ENCODE measurements at regions not wholly inside any gene's neighbourhood (a gene's known extent, or its start where the extent isn't known, plus 50 kb on each side); places are given as distances from the start of the nearest gene placed in this dataset.
"Not testable (repeated sequence)": the region's sequence is repeated elsewhere in the genome, so short reads cannot be mapped to it uniquely, and the experiment has no call there.

DNA sequence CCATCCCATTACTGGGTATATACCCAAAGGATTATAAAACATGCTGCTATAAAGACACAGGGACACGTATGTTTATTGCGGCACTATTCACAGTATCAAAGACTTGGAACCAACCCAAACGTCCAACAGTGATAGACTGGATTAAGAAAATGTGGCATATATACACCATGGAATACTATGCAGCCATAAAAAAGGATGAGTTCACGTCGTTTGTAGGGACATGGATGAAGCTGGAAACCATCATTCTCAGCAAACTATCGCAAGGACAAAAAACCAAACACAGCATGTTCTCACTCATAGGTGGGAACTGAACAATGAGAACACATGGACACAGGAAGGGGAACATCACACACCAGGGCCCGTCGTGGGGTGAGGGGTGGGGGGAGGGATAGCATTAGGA, 106.1 kb downstream of the CHD1L start:
- DNase-seq (ENCODE audit: low spot score), result not testable (repeated sequence)

DNA sequence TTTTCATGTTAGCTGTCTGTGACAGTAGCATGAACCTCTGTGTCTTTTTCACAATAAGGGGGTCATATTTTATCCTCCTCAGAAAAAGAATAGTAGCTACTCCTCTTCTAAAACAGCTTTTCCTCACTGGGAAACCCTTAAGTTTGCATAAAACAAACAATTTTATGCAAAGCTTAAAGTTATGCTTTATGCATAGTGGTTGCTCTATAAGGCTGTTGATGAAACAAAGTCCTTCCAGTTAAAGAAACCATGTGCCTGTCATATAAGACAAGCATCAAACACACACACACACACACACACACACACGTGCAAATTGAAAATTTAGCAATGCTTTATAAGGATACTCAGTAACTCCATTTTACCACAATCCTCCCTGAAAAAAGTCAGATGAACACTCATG, 107.0 kb downstream of the CHD1L start:
- no peak for DNase-seq (ENCODE audit: low spot score)

DNA sequence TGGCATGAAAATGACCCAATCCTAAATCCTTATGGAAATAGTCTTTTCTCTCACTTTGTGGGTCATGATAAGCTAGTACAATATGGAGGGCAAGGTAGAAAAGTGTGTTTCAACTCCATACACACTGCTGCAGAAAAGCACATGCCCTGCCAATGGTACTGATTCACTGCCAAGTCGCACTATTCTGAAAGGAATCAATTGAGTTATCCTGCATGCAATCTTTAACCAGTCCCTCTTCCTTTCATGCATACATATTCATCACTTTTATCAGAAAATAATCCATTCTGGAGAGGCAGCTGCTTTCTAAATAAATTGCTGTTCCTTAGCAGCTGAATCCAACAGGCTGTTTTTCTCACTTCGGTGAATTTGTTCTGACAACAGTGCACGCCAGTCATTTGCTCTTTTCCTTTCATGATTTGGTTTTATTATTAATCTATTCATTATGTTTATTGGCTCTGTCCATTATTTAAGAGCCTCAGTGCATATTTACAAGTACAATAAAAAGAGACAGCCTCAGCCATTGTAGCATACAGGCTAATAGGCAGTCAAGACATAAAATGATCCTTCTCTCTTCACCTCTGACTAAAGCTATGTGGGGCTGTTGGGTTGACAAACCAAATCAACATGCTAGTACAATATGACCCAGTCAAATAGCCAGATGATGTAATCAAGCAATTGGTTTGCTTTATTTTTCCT, 108.8 kb downstream of the CHD1L start:
- DNase-seq (ENCODE audit: low spot score), result peak; percentile 4

DNA sequence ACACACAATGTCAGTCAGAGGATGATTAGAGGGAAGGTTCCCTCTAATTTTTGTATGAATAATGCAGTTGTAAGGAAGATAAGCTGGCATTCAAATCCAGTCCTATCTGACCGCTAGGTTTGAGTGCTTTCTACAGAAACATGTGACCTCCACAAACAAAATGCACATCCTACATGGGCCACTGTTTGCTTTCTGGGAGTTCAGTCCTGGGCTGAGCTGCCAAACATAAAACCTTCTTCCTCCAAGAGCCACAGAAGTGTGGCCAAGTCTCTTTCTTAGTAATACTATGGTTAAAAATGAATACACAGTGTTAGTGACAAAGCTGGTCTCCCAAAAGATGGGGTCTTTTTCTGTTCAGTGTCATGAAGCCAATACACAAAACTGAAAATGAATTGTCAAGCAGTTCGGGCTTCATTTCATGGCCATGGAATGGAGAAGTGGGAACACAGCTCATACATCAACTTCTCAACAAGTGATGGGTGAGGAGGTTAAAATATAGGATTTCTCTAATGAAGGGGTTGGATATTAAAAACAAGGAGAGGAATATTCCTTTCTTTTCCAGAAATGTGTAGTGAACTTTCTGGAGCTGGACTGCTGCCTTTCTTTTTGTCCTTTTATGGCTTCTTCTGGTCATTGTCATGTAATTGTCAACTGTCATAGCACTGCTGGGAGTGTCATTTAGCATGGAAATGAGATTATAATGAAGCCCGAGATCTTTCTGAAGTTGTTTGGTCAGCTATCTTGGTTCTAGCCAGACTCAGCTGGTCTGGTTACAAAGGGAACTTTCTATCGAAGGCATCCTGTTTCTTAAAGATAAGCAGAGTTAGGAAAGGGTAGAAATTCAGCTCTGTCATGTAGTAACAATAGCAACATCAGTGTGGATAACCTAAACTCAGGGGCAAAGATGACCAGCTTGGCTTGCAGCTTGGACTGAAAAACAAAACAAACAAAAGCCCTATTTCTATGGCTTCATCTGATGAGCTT, 135.1 kb downstream of the CHD1L start:
- DNase-seq (ENCODE audit: low spot score), result no peak

DNA sequence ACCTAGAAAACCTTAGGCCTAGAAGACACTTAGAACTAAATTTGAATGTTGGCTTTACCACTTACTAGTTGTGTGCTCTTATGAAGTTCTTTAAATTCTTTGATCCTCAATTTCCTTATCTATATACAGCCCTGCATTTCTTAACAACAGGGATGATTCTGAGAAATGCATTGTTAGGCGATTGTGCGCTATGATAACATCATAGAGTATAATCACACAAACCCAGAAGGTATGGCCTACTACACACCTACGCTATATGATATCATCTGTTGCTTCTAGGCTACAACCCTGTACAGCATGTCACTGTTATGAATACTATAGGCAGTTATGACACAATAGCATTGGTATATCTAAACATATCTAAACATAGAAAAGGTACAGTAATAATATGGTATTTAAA, 137.4 kb downstream of the CHD1L start:
- no peak for DNase-seq (ENCODE audit: low spot score)

DNA sequence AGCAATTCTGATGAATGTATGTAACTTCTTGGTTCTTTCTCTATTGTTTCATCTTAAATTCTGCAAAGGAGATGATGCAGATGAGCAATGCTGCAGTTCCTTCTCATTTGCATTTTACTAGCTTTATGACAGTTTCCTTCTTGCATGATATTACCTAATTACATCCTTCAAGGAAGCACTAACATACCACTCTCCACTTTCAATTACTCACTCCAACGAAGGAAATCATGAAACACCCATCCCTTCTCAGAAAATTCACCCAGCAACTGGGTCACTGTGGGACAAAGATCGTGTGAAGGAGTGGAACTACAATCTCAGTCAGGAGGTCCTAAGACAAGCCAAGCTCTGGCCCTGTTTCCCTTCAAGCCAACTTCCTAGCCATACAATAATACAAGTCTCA, 142.3 kb downstream of the CHD1L start:
- no peak for DNase-seq (ENCODE audit: low spot score)

DNA sequence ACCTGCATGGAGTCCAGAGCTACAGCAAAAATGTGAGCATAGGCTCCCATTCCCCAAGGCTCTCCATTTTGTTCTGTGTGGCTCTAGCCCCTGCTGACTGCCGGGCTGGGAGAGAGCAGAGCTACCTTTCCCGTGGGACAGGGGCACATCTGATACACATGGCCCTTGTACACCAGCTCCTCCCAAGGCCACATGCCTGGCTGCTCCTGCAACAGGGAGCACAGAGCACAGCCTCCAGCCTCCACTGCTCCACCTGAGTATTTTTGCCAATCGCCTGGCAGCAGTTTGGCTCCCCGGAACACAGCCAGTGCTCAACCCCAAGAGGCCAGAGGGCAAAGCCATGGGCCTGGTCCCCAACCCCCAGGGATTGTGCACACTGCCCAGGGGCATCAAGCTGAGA, 146.5 kb downstream of the CHD1L start:
- no peak for DNase-seq (ENCODE audit: low spot score)

DNA sequence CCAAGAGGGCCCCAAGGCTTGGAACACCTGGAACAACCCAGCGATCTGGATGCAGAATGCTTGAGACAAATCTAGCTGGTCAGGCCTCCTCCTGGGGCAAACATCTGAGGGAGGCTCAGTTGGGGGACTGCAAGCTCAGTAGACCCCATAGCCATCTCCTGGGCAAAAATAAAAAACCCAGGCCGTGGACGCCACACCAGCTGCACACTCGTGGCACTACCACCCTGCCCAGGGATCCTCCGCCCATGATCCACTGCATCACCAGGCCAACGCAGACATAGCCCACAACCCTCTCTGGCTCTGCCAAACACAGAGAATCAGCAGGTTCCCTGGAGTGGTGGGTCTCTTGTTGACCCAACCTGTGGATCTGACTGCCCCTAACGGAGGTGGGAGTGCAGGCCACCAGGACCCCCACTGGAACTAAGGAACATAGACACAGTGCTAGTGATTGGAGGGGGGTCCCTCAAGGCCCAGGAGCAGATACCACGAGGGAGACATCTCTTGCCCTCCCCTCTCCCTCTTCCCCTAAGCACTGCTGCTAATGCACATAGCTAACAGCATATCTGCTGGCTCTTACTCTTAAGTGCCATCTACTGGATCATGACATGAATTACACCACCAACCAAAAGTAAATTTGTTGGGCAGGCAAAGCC, 147.2 kb downstream of the CHD1L start:
- peak; percentile 54 for DNase-seq (ENCODE audit: low spot score)

DNA sequence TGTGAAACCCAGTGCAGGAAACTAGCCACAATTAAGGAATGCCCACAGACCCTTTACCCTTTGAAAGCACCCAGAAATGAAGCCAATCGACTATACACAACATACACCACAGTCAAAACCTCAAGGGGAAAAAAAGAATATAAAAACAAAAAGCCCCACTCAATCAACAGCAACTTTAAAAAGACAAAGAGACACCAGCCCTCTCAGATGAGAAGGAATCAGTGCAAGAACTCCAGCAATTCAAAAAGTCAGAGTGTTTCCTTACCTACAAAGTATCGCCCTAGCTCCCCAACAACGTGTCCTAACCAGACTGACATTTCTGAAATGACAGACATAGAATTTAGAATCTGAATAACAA, 147.7 kb downstream of the CHD1L start:
- no peak for DNase-seq (ENCODE audit: low spot score)

DNA sequence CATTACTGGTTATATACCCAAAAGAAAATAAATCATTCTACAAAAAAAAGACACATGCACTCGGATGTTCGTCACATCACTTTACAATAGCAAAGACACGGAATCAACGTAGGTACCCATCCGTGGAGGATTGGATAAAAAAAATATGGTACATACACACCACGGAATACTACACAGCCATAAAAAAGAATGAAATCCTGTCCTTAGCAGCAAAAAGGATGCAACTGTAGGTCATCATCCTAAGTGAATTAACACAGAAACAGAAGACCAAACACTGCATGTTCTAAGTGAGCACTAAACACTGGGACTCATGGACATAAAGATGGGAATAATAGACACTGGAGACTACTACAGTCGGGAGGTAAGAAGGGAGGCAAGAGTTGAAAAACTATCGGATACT, 148.6 kb downstream of the CHD1L start:
- DNase-seq (ENCODE audit: low spot score), result no peak

DNA sequence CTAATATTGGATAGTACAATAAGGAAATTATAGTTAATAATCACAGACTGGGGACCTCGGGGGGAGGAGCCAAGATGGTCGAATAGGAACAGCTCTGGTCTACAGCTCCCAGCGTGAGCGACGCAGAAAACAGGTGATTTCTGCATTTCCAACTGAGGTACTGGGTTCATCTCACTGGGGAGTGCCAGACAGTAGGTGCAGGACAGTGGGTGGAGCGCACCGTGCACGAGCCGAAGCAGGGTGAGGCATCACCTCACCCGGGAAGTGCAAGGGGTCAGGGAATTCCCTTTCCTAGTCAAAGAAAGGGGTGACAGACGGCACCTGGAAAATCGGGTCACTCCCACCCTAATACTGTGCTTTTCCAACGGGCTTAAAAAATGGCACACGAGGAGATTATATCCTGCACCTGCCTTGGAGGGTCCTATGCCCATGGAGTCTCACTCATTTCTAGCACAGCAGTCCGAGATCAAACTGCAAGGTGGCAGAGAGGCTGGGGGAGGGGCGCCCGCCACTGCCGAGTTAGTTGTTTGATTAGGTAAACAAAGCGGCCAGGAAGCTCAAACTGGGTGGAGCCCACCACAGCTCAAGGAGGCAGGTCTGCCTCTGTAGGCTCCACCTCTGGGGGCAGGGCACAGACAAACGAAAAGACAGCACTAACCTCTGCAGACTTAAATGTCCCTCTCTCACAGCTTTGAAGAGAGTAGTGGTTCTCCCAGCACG, 138.8 kb upstream of the BCL9 start:
- DNase-seq (ENCODE audit: low spot score), result not testable (repeated sequence)

DNA sequence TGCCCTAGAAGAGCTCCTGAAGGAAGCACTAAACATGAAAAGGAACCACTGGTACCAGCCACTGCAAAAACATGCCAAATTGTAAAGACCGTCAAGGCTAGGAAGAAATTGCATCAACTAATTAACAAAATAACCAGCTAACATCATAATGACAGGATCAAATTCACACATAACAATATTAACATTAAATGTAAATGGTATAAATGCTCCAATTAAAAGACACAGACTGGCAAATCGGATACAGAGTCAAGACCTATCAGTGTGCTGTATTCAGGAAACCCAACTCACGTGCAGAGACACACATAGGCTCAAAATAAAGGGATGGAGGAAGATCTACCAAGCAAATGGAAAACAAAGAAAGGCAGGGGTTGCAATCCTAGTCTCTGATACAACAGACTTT, 137.0 kb upstream of the BCL9 start:
- not testable (repeated sequence) for DNase-seq (ENCODE audit: low spot score)

DNA sequence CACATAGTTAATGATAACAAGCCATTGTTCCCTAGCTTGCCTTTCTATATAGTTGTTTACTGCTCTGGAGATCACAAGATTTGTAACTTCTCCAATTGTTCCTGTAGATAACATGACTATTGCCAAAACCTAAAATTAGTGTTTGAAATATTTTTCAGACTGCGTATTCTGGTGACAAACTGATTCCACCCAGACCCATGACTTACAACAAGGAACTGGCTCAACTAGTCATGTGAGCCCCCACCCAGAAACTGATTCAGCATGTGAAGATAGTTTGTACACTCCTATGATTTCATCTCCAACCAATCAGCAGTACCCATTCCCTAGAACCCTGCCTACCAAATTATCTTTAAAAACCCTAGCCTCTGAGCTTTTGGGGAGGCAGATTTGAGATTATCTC, 131.4 kb upstream of the BCL9 start:
- DNase-seq (ENCODE audit: low spot score), result no peak

DNA sequence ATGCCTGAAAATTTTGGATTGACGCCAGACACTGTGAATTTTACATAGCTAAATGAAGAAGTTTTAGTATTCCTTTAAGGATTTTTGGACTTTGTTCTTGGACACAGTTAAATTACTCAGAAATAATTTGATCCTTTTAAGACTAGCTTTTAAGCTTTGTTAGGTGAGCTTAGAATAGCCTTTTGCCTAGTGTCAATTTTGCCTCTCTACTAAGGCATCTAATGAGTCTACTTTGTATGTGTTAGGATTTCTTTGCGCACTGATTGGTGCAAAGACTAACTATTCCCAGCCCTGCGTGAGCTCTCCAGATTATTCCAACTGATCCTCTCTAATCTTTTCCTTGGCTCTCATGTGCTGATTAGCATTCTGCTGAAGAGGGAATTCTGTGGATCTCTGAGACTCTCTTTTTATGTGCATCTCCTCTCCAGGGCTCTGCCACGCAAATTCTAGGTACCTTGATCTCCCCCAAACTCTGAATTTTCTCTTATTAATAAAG, 128.1 kb upstream of the BCL9 start:
- DNase-seq (ENCODE audit: low spot score), result no peak

DNA sequence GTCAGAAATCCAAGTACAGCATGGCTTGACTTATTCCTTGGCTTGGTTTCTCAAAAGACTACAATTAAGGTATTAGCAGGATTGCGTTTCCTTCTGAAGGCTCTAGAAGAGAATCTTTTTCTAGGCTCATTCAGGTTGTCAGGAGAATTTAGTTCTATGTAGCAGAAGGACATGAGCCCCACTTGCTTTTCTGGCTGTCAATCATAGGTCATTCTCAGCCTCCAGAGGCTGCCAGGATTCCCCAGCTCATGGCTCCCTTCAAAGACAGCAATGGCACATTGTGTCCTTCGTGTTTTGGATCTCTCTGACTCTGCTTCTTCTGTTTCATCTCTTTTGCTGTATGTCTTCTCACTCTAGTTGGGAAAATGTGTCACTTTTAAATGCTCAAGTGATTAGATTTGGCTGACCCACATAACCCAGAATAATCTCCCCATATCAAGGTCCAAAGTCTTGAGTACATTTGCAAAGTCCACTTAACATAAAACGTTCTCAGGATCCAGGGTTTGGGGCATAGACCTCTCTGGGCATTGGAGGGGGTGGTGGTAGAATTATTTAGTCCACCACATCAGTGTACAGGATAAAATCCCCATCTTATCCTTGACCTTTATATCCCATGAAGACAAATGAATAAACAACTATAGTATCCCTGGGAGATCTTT, 126.7 kb upstream of the BCL9 start:
- no peak for DNase-seq (ENCODE audit: low spot score)

DNA sequence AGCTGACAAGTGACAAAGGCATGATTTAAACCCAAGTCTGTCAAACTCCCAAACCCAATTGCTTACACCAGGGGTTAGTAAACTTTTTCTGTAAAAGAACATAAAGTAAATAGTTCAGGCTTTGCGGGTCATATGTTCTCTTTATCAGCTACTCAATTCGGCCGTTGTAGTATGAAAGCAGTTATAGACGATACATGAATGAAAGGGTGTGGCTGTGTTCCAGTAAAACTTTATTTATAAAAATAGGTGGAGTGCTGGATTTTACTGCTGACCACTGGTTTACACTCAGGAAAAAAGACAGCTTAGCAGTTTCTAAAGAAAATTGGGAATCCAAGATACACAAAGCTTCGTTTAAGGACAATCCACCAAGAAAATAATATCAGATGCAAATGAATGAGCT, 124.3 kb upstream of the BCL9 start:
- no peak for DNase-seq (ENCODE audit: low spot score)

DNA sequence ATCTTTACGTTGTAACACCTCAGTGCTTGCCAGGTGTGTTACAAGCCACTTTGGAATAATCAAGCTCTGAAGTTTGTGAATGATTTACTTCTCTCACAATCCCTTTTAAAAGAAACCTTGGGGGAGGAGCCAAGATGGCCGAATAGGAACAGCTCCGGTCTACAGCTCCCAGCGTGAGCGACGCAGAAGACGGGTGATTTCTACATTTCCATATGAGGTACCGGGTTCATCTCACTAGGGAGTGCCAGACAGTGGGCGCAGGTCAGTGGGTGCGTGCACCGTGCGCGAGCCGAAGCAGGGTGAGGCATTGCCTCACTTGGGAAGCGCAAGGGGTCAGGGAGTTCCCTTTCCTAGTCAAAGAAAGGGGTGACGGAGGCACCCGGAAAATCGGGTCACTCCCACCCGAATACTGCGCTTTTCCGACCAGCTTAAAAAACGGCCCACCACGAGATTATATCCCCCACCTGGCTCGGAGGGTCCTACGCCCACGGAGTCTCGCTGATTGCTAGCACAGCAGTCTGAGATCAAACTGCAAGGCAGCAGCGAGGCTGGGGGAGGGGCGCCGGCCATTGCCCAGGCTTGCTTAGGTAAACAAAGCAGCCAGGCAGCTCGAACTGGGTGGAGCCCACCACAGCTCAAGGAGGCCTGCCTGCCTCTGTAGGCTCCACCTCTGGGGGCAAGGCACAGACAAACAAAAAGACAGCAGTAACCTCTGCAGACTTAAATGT, 118.0 kb upstream of the BCL9 start:
- DNase-seq (ENCODE audit: low spot score), result not testable (repeated sequence)

DNA sequence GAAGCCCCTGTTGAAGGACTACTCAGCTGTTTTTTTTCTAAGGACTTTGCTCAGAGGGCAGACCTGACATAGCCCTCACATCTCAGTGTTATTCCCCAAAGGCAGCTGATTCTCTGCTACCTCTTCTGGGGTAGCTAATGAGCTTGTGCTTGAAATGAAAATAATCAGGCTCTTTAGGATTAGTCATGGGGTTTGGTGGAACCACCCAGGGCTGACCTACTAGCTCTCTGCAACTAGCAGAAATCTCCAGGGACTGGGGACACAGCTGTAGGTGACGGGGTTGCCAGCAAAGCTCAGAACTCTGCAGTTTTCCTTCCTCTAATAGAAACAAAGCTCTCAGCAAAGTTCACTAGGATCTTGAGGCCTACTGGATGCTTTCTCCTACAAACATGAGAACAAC, 106.4 kb upstream of the BCL9 start:
- DNase-seq (ENCODE audit: low spot score), result no peak

DNA sequence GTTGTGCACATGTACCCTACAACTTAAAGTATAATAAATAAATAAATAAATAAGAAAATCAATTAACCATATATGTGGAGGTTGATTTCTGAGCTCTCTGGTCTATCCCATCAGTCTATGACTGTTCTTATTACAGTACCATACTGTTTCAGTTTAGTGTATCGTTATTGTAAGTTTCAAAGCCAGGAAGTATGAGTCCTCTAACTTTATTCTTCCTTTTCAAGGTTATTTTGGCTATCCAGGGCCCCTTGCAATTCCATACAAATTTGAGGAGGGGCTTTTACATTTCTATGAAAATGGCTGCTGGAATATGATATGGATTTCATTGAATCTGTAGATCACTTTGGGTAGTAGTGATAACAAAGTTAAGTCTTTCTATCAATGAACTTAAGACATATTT, 96.9 kb upstream of the BCL9 start:
- no peak for DNase-seq (ENCODE audit: low spot score)

DNA sequence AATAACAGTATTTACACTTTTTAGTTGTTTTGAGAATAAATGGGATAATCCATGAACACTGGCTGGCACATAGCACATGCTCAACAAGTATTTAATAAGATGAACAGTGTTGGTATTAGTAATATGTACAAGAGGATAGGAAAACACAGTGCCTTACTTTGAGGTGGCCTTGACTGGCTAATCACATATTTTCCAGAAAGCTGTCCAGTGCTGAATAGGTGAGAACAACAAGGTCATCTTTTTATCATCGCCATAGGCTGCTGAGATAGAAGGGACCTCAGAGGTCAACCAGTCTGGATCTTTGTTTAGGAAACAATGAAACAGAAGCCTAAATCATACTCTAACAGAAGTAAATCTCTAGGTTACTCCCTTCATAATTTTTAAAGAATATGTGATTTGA, 89.7 kb upstream of the BCL9 start:
- DNase-seq (ENCODE audit: low spot score), result no peak

DNA sequence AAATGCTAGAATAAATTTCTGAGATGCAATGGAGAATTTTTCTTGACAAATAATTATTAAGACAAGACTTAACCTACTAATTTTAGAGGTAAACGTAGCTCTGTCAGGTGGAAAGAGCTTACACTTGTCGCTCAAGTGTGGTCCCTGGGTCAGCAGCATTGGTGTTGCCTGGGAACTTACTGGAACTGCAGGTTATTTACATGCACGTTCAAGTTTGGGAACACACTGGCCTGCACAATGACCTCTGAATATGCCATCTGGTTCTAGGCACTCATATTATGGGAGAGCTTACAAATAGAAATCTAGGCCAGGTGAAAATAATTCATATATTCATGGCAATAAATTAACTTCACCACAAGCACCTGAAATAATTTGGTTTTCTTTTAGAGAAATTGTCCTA, 88.5 kb upstream of the BCL9 start:
- no peak for DNase-seq (ENCODE audit: low spot score)
